Neural progenitor cell (in vitro differentiated cells): ENCODE measurements at regions not wholly inside any gene's neighbourhood (a gene's known extent, or its start where the extent isn't known, plus 50 kb on each side); places are given as distances from the start of the nearest gene placed in this dataset.
"Not testable (repeated sequence)": the region's sequence is repeated elsewhere in the genome, so short reads cannot be mapped to it uniquely, and the experiment has no call there.

Experiments used
- DNase-seq: peaks from one replicate; pipeline ENCODE4 v3.0.0-alpha.2; 2016; ENCODE audit warnings: low spot score
- H2AFZ ChIP-seq: fragments of 200-600 bp; sonication (generic); replicated peaks from 2 replicates; pipeline ENCODE4 v1.6.1; 2016; ENCODE audit warnings: antibody characterized with exemption
- H3F3A ChIP-seq: fragments of 200-600 bp; sonication (generic); 2 replicates; pipeline ENCODE4 v1.6.1; 2016; ENCODE audit warnings: antibody characterized with exemption, low read depth
- H3K27ac ChIP-seq: fragments of 200-600 bp; sonication (generic); 2 replicates; pipeline ENCODE4 v1.5.1; 2016; ENCODE audit warnings: mild to moderate bottlenecking
- H3K27me3 ChIP-seq: fragments of 200-600 bp; sonication (generic); 2 replicates; pipeline ENCODE4 v1.6.1; 2016; ENCODE audit warnings: mild to moderate bottlenecking, moderate library complexity
- H3K36me3 ChIP-seq: fragments of 200-600 bp; sonication (generic); 2 replicates; pipeline ENCODE4 v1.5.1; 2016
- H3K4me1 ChIP-seq: fragments of 200-600 bp; sonication (generic); 2 replicates; pipeline ENCODE4 v1.6.1; 2016; ENCODE audit warnings: mixed run types
- H3K4me2 ChIP-seq: fragments of 200-600 bp; sonication (generic); 2 replicates; pipeline ENCODE4 v1.6.1; 2016
- H3K4me3 ChIP-seq: fragments of 200-600 bp; sonication (generic); 2 replicates; pipeline ENCODE4 v1.5.1; 2016
- H3K79me2 ChIP-seq: fragments of 200-600 bp; sonication (generic); 2 replicates; pipeline ENCODE4 v1.6.1; 2016; ENCODE audit warnings: low read depth
- H3K9ac ChIP-seq: fragments of 200-600 bp; sonication (generic); 2 replicates; pipeline ENCODE4 v1.6.1; 2016
- H3K9me3 ChIP-seq: fragments of 200-600 bp; sonication (generic); 2 replicates; pipeline ENCODE4 v1.5.1; 2016; ENCODE audit warnings: low read depth
- H4K20me1 ChIP-seq: fragments of 200-600 bp; sonication (generic); 2 replicates; pipeline ENCODE4 v1.6.1; 2016; ENCODE audit warnings: low read depth
- H3K27ac Mint-ChIP-seq: 3 replicates; pipeline ENCODE4 v1.8.0; 2021; ENCODE audit warnings: mixed read lengths
- H3K27me3 Mint-ChIP-seq: 2 replicates; pipeline ENCODE4 v1.8.0; 2022; ENCODE audit warnings: low read depth, mild to moderate bottlenecking, inconsistent platforms, moderate library complexity, mixed read lengths; ENCODE audit not compliant: insufficient read depth
- H3K36me3 Mint-ChIP-seq: 3 replicates; pipeline ENCODE4 v1.8.0; 2021; ENCODE audit warnings: mixed read lengths
- H3K4me1 Mint-ChIP-seq: 3 replicates; pipeline ENCODE4 v1.8.0; 2021; ENCODE audit warnings: mixed read lengths
- H3K4me3 Mint-ChIP-seq: 3 replicates; pipeline ENCODE4 v1.8.0; 2021; ENCODE audit warnings: mild to moderate bottlenecking, moderate library complexity, mixed read lengths
- H3K9me3 Mint-ChIP-seq: 3 replicates; pipeline ENCODE4 v1.8.0; 2020; ENCODE audit warnings: mixed read lengths

DNA sequence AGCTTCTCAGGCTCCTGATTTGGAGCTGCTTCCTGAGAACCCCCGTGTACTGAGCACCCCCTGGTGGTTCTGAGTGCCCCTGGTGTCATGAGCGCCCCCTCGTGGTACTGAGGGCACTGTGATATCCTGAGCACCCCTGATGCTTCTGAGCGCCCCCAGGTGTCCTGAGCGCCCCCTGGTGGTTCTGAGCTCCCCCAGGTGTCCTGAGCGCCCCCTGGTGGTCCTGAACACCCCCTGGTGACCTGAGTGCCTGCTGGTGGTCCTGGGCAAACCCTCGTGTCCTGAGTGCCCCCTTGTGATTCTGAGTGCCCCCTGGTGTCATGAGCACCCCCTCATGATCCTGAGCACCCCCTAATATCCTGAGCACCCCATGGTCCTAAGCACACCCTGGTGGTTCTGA, 502.1 kb downstream of the TP53TG3F start:
- not testable (repeated sequence) for H3K9me3 ChIP-seq, H3K79me2 ChIP-seq, H3K27ac ChIP-seq, H3K27ac Mint-ChIP-seq, H3K27me3 ChIP-seq, H3K9me3 Mint-ChIP-seq, H3K36me3 Mint-ChIP-seq, H3K4me3 Mint-ChIP-seq, H3K4me1 ChIP-seq, H3K4me2 ChIP-seq, H3K4me1 Mint-ChIP-seq, H3K4me3 ChIP-seq, H3F3A ChIP-seq, H3K36me3 ChIP-seq, H3K9ac ChIP-seq, H4K20me1 ChIP-seq, H3K27me3 Mint-ChIP-seq, DNase-seq, H2AFZ ChIP-seq

DNA sequence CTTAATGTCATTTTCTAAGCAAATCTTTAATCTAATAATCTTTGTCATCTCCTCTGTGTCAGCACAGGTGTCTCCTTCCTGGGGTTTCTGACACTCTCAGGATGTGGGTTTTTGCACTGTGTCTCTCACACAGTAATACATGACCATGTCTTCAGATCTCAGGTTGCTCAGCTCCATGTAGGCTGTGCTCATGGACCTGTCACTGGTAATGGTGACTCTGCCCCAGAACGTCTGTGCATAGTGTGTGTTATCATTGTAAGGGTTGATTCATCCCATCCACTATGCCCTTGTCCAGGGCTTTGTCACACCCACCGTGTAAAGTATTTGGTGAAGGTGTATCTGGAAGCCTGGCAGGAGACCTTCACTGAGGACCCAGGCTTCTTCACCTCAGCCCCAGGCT, 506.1 kb downstream of the TP53TG3F start:
- not testable (repeated sequence) for H2AFZ ChIP-seq, H3K4me3 Mint-ChIP-seq, H3F3A ChIP-seq, H3K27ac Mint-ChIP-seq, H4K20me1 ChIP-seq, H3K4me2 ChIP-seq, H3K9me3 Mint-ChIP-seq, H3K9ac ChIP-seq, H3K27me3 ChIP-seq, H3K4me1 ChIP-seq, H3K79me2 ChIP-seq, DNase-seq, H3K27me3 Mint-ChIP-seq, H3K9me3 ChIP-seq, H3K4me1 Mint-ChIP-seq, H3K27ac ChIP-seq, H3K4me3 ChIP-seq, H3K36me3 ChIP-seq, H3K36me3 Mint-ChIP-seq

DNA sequence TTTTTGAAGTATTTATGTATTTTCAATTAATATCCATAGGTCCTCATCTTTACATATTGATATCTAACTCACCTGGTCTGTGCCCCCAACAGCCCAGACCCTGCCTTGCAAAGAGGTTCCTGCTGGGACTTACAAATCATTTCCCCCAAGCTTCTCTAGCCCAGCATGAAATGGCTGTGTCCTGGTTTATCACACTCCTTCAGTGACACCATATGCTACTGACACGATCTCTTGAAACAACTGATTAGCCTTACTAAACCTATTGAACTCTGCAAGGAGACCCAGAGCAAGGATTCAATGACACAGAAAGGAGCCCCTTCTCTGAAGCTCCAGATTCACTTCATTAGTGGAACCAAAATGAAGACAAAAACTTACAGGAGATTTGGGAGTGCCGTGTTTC, 507.4 kb downstream of the TP53TG3F start:
- not testable (repeated sequence) for H3K9ac ChIP-seq, H3K79me2 ChIP-seq, H3F3A ChIP-seq, H3K27me3 Mint-ChIP-seq, H3K4me3 Mint-ChIP-seq, H3K27ac Mint-ChIP-seq, H2AFZ ChIP-seq, H3K36me3 Mint-ChIP-seq, H3K36me3 ChIP-seq, H3K9me3 ChIP-seq, H4K20me1 ChIP-seq, H3K4me1 Mint-ChIP-seq, H3K4me2 ChIP-seq, H3K4me1 ChIP-seq, H3K9me3 Mint-ChIP-seq, H3K4me3 ChIP-seq, H3K27me3 ChIP-seq, H3K27ac ChIP-seq, DNase-seq

DNA sequence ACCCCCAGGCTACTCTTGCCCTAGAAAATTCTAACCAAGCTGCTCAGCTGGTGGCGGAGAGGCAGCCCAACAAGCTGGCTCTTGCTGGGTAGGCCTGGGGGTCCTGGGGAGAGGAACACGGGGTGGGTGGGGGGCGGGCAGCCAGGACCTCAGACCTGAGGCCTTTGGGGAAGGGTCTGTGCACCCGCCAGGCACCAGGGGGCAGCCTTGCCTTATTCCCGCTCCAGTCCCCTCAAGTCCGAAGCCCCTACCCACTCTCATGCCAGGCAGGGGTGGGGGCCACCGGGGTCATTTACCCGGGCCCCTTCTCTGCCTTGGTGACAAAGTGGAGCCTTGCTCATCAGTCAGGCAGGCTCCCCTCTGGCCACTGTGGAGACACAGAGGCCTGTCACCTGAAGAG, 515.1 kb downstream of the TP53TG3F start:
- not testable (repeated sequence) for H4K20me1 ChIP-seq, H3K4me1 ChIP-seq, H3K27ac ChIP-seq, H3K36me3 Mint-ChIP-seq, H2AFZ ChIP-seq, H3K9ac ChIP-seq, DNase-seq, H3K27me3 Mint-ChIP-seq, H3K4me2 ChIP-seq, H3K4me3 ChIP-seq, H3K4me1 Mint-ChIP-seq, H3K4me3 Mint-ChIP-seq, H3K27ac Mint-ChIP-seq, H3K9me3 Mint-ChIP-seq, H3K27me3 ChIP-seq, H3K9me3 ChIP-seq, H3K79me2 ChIP-seq, H3F3A ChIP-seq, H3K36me3 ChIP-seq

DNA sequence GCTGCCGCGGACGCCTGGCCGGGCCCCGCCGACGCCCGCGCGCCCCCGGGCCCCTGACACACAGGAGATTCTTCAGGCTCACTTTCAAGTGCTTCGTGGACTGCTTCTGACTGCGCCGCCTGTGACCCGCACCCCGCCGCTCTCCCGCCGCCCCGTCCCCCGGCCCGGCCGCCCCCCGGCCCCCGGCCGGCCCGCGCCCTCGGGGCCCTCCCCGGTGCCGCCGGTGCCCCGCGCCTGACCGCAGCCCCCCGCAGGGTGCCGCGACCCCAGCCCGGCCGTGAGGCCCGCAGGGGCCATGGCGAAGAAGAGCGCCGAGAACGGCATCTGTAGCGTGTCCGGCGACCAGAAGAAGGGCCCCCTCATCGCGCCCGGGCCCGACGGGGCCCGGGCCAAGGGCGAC, 516.3 kb downstream of the TP53TG3F start:
- not testable (repeated sequence) for H2AFZ ChIP-seq, H3K79me2 ChIP-seq, H3K4me2 ChIP-seq, H3K27ac Mint-ChIP-seq, H3K9ac ChIP-seq, H4K20me1 ChIP-seq, H3K36me3 ChIP-seq, H3F3A ChIP-seq, H3K36me3 Mint-ChIP-seq, H3K4me3 ChIP-seq, H3K4me1 Mint-ChIP-seq, H3K4me3 Mint-ChIP-seq, H3K9me3 Mint-ChIP-seq, DNase-seq, H3K27me3 ChIP-seq, H3K4me1 ChIP-seq, H3K27me3 Mint-ChIP-seq, H3K27ac ChIP-seq, H3K9me3 ChIP-seq

DNA sequence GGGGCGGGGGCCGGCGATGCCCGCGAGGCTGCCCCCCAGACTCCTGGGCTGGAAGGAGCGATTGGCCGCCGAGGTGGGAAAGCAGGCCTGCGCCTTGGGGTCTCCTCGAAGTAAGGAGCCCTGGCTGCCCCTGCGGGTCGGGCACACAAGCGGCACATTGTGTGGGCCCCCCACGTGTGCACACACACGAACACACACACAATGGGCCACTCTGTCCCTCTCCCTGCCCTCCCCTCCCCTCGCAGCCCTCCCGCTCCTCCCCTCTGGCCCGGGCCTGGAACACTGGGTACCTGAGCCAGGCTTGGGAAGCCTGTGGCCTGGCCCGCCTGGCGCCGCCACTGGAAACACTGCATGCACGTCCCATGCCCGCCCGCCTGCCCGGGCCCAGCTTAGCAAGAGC, 517.1 kb downstream of the TP53TG3F start:
- not testable (repeated sequence) for H3K4me1 ChIP-seq, H4K20me1 ChIP-seq, H3K4me2 ChIP-seq, H3K79me2 ChIP-seq, H3K27me3 Mint-ChIP-seq, H3K27me3 ChIP-seq, H3K9ac ChIP-seq, H3K36me3 ChIP-seq, DNase-seq, H3F3A ChIP-seq, H3K9me3 Mint-ChIP-seq, H3K36me3 Mint-ChIP-seq, H3K27ac ChIP-seq, H3K27ac Mint-ChIP-seq, H3K4me3 Mint-ChIP-seq, H2AFZ ChIP-seq, H3K9me3 ChIP-seq, H3K4me1 Mint-ChIP-seq, H3K4me3 ChIP-seq

DNA sequence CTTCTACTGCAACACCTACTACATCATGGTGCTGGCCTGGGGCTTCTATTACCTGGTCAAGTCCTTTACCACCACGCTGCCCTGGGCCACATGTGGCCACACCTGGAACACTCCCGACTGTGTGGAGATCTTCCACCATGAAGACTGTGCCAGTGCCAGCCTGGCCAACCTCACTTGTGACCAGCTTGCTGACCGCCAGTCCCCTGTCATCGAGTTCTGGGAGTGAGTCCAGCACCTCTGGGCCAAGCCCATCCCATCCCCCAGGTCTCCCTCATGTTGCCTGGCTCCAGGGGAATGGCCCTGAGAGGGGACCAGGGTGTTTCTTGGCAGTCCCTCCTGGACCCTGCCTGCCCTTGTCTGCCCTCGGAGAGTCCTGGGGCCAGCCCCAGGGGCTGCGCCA, 519.4 kb downstream of the TP53TG3F start:
- H3K4me2 ChIP-seq, H3K4me1 ChIP-seq, H3K27ac Mint-ChIP-seq, H3K79me2 ChIP-seq, H3K9ac ChIP-seq, DNase-seq, H3K9me3 Mint-ChIP-seq, H3K4me3 ChIP-seq, H3K27me3 Mint-ChIP-seq, H2AFZ ChIP-seq, H4K20me1 ChIP-seq, H3K27ac ChIP-seq, H3K36me3 Mint-ChIP-seq, H3K27me3 ChIP-seq, H3K4me3 Mint-ChIP-seq, H3F3A ChIP-seq, H3K36me3 ChIP-seq, H3K4me1 Mint-ChIP-seq, H3K9me3 ChIP-seq: not testable (repeated sequence)

DNA sequence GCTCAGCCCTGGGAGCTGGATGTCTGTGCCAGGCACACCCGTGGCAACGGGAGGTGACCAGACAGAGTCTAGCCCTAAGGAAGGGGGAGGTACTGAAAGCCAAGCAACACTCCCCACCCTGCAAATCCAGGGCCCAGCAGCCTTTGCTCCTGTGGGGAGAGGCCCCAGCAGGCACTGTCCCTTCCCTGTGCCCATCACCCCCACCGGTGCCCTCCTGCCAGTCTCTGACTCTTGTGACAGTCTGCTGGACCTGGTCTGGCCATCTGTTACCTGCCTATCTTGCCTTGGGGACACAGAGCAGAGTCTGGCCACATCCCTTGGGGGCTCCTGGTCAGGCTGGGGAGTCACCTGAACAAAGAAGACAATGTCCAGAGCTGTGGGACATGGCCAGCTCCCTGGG, 520.2 kb downstream of the TP53TG3F start:
- not testable (repeated sequence) for H2AFZ ChIP-seq, H3K27ac Mint-ChIP-seq, H3K9ac ChIP-seq, H3K9me3 Mint-ChIP-seq, H3K27me3 ChIP-seq, H3K4me3 Mint-ChIP-seq, H3K4me1 ChIP-seq, DNase-seq, H3K4me1 Mint-ChIP-seq, H3K79me2 ChIP-seq, H3K9me3 ChIP-seq, H3F3A ChIP-seq, H3K36me3 Mint-ChIP-seq, H4K20me1 ChIP-seq, H3K4me3 ChIP-seq, H3K27ac ChIP-seq, H3K36me3 ChIP-seq, H3K4me2 ChIP-seq, H3K27me3 Mint-ChIP-seq

DNA sequence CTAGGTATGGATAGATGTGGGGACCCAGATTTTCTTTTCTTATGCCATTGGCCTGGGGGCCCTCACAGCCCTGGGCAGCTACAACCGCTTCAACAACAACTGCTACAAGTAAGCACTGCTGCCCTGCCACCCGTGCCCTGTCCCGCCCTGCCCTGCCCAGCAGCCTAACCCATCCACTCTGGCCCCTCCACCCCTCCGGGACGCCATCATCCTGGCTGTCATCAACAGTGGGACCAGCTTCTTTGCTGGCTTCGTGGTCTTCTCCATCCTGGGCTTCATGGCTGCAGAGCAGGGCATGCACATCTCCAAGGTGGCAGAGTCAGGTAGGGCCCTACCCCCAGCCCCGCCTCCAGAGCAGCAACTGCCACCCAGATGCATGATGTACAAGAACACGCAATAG, 521.3 kb downstream of the TP53TG3F start:
- not testable (repeated sequence) for H3K4me3 Mint-ChIP-seq, H4K20me1 ChIP-seq, H3K27me3 ChIP-seq, H3K79me2 ChIP-seq, H3K4me3 ChIP-seq, DNase-seq, H3K4me1 ChIP-seq, H3K36me3 Mint-ChIP-seq, H2AFZ ChIP-seq, H3K4me1 Mint-ChIP-seq, H3K27ac Mint-ChIP-seq, H3K4me2 ChIP-seq, H3K9me3 ChIP-seq, H3K9me3 Mint-ChIP-seq, H3K36me3 ChIP-seq, H3F3A ChIP-seq, H3K9ac ChIP-seq, H3K27me3 Mint-ChIP-seq, H3K27ac ChIP-seq
